ENCODE measurements at regions not wholly inside any gene's neighbourhood (a gene's known extent, or its start where the extent isn't known, plus 50 kb on each side); places are given as distances from the start of the nearest gene placed in this dataset.

DNA sequence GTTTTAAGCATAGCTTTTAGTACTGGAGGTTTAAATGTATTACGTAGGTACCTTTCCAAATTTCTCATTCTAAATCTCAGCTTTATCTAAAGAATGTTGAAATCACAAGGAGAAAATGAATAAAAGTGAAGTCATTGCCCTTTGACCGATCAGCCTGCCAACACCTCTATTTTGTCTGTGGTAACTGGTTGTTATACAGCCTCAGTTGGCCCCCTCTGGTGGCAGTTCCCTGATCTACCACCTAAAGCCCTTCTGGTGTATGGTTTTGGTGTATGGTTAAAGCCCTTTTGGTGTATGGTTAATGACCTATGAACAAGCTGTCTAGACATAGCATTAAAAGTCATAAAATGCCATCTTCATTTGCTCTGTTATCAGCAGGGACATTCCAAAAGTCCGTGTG, 378.2 kb upstream of the AZI2 start:
- no peak for TF ChIP-seq NFIC (IDR thresholded peaks at IDR 0.05)
- TF ChIP-seq CEBPB (IDR thresholded peaks at IDR 0.05) = no peak
- no peak for TF ChIP-seq YY1 (IDR thresholded peaks at IDR 0.05; ENCODE audit: low read depth)
- TF ChIP-seq, protein P1, sequence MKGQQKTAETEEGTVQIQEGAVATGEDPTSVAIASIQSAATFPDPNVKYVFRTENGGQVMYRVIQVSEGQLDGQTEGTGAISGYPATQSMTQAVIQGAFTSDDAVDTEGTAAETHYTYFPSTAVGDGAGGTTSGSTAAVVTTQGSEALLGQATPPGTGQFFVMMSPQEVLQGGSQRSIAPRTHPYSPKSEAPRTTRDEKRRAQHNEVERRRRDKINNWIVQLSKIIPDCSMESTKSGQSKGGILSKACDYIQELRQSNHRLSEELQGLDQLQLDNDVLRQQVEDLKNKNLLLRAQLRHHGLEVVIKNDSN (IDR thresholded peaks at IDR 0.05) = no peak
- TF ChIP-seq EP300 (IDR thresholded peaks at IDR 0.05; ENCODE audit: borderline replicate concordance) = no peak
- no peak for TF ChIP-seq FOXM1 (IDR thresholded peaks at IDR 0.05; ENCODE audit: borderline replicate concordance, low read depth)
- TF ChIP-seq TAF1 (IDR thresholded peaks at IDR 0.05; ENCODE audit: low read depth) = no peak
- no peak for TF ChIP-seq TEAD4 (IDR thresholded peaks at IDR 0.05)
- TF ChIP-seq TCF12 (IDR thresholded peaks at IDR 0.05; ENCODE audit: low read depth) = no peak
- TF ChIP-seq, protein P2, sequence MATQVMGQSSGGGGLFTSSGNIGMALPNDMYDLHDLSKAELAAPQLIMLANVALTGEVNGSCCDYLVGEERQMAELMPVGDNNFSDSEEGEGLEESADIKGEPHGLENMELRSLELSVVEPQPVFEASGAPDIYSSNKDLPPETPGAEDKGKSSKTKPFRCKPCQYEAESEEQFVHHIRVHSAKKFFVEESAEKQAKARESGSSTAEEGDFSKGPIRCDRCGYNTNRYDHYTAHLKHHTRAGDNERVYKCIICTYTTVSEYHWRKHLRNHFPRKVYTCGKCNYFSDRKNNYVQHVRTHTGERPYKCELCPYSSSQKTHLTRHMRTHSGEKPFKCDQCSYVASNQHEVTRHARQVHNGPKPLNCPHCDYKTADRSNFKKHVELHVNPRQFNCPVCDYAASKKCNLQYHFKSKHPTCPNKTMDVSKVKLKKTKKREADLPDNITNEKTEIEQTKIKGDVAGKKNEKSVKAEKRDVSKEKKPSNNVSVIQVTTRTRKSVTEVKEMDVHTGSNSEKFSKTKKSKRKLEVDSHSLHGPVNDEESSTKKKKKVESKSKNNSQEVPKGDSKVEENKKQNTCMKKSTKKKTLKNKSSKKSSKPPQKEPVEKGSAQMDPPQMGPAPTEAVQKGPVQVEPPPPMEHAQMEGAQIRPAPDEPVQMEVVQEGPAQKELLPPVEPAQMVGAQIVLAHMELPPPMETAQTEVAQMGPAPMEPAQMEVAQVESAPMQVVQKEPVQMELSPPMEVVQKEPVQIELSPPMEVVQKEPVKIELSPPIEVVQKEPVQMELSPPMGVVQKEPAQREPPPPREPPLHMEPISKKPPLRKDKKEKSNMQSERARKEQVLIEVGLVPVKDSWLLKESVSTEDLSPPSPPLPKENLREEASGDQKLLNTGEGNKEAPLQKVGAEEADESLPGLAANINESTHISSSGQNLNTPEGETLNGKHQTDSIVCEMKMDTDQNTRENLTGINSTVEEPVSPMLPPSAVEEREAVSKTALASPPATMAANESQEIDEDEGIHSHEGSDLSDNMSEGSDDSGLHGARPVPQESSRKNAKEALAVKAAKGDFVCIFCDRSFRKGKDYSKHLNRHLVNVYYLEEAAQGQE (IDR thresholded peaks at IDR 0.05; ENCODE audit: low read depth) = no peak
- no peak for TF ChIP-seq EGR1 (IDR thresholded peaks at IDR 0.05)
- TF ChIP-seq CREB1 (IDR thresholded peaks at IDR 0.05; ENCODE audit: low read depth) = no peak
